Right kidney (tissue), 1 donor: ENCODE measurements at regions not wholly inside any gene's neighbourhood (a gene's known extent, or its start where the extent isn't known, plus 50 kb on each side); places are given as distances from the start of the nearest gene placed in this dataset.

Experiments
- DNase-seq: peaks from one replicate; pipeline ENCODE4 v3.0.0-alpha.2; 2016

DNA sequence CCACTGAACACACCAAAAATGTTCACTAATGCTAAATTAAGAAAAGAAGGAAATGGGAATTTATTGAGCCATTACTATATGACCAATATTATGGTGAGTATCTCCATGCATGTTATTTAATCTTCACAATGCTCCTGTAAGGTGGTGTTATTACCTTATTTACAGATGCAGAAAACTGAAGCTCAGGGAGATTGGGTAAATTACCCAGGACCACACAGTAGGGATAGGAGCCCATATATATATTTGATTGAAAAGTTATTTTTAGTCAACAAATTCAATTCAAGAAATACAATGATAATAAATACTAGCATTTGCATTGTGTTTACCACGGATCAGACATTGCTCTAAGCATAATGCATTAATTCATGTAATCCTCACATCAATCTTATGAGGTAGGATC lies 202.2 kb upstream of the FBXO11 start:
- no peak for DNase-seq

DNA sequence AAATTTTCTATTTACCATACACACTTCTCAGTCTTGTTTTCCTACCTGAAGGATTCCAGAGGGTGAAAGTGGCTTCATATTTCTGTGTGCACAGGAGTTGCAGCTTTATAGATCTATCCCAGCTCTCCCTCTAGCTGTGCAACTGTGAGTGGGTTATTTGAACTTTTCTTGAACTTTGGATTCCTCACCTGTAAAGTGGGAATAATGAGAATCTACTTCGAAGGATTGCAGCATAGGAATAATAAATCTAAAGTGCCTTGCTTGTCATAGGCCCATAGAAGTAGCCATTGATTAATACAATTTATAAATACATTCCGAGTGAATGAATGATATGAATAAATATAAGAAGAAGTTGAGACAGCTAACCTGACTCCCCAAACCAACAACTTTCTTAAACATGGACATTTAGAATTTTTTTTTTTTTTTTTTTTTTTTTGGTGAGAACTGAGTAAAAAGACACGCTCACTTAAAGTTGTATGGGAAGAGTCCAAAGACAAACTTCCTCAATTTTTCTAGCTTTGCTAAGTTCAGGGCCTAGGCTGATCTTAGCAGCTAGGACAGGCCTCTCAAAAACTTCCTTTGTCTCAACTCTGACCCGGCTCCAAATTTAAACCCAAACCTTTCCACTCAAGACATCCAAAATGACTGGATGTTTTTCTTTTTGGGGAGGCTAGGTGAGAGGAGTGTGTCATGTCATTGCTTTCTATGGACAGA lies 203.3 kb upstream of the FBXO11 start:
- DNase-seq: no peak

DNA sequence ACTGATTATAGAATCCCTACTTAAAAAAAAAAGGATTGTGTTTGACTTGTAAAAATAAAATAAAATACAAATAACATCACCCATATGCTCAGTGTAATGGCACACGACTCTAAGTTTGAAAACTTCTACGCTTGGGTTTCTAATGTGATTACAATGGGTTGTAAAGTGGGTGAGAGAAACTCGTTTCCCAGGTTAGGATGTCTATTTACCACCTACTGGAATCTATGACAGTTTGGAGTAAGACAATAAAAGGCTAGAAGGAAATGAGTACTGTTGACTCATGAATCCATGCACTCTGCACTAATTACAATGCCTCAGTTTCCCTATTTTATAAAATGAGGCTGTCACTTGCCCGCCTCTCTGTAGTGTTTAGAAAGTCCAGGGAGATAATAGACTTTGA lies 204.0 kb upstream of the FOXN2 start:
- no peak for DNase-seq

DNA sequence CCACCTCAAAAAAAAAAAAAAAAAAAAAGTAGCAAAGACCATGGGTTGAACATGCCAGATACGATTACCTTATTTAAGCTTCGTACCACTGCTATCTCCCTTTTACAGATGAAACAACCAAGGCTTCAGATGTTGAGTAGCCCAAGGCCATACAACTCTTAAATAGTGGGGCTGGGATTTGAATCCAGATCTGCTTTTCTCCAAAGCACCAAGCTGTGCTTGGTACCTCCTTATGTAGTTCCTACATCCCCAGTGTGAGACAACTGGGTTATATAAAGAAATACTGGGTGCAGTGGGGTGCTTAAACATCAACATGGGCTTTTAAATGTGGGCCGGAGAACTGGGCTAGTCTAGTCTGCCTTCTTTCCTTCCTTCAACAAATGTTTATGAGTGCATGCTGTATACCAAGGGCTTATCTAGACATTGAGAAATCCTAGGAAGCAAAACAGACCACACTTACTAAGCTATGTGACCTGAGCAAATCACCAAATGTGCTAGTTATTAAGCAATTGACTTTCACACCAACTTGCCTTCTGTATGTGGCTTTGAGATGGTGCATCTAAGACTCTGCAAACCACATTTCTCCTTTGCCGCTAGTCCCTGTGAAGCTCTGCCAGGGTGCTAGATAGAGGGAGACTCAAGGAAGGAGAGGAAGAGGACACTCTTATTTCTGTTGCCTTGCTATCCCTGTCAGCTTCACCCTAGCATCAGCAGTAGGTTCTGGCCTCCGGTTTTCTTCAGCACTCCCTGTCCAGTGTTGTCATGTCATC lies 201.4 kb upstream of the FOXN2 start:
- DNase-seq: no peak

DNA sequence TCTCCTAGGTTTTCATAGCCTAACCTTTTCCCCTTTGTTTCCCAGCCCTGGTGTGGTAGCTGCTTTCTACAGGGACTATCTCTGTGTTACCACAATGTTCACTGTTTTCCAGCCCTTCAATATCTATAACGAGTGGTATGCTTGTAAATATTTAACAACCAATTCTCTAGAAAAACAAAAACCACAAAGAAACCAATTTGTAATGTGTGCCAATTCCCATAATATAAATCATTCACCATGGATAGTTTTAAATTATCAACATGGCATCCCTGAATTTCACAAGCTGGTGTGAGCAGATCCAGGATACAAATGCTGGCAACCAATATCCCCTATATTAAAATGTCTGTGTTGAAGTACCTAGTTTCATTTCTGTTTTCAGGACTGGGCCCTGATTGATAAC lies 200.7 kb upstream of the FOXN2 start:
- no peak for DNase-seq

DNA sequence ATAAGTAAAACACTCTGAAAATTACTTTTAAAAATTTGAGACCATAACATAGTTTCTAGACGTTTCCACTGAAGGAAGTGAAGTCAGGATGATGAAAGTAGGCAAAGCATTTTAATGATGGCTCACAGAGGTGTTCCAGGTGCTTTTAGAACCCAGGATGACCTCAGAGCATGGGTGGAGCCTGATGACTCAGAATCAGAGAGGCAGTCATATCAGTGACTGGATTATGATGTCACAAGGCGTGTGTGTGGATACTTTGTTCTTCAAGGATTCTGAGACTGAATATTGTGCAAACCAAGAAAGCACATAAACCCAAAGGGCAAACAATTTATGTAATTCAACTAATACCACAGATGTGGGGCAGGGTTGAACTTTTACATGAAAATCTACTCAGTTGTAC lies 200.2 kb upstream of the FOXN2 start:
- DNase-seq: no peak

DNA sequence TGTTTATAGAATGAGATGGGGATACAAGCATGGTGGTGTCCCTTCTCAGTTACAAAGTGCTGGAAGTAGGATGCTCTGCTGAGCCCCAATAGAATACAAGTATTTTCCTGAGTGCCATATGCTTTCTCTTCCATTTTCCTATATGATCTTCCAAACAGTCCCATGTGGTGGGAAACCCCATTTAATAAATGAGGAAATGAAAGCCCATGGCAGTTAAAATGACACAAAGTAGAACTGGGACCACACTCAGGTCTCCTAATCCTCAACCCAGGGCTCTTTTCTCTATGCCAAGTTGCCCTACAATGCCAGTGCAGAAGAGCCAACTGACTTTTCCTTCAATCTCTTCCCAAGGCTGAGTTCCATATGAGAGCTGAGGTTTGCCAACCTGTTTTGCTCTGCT lies 198.0 kb upstream of the FOXN2 start:
- no peak for DNase-seq

DNA sequence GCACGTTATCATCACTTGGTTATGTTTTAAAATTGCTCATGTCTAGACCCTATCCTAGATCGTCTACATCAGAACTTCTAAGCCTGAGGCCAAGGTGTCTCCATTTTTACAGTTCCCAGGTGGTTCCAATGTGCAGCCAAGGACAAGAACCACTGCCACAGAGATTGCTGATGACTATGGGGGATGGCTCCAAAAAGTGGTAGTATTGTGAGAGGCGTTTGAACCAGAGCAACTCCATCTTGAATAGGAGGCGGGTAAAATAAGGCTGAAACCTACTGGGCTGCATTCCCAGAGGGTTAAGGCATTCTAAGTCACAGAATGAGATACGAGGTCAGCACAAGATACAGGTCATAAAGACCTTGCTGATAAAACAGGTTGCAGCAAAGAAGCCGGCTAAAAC lies 195.6 kb upstream of the FOXN2 start:
- no peak for DNase-seq

DNA sequence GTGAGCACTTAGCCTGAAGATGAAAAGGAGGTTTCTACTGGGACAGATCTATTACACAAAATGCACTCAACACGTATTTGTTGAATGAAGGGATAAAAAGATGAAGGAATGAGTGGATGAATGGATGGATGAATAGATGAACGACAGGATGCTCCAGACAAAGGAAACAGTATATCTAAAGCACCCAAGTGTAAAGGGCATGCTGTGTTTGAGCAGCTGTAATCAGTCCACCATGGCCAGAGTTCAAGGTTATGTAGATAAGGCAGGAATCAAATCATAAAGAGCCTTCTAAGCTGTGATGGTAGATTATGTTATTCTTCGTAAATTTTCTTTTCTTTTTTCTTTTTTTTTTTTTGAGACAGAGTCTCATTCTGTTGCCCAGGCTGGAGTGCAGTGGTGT lies 194.4 kb upstream of the FOXN2 start:
- no peak for DNase-seq

DNA sequence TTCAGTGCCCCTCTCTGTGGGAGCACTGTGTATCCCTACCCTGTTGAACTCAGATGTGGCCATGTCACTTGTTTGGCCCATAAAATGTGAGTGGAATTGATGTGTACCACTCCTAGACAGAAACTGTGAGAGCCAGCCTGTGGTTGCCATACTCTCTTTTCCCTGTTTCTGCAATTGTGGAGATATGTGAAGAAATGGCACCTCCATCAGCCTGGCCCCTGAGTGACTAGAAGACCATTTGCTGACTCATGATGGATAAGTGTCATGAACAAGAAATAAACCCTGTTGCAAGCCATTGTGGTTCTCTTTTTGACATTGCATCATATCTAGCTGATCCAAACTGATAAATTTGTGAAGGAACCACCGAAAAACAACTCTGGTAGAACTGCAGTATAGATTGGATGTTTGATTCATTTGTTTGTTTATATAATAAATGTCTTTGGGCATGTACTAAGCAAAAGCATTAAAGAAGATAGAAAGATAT lies 193.7 kb upstream of the FOXN2 start:
- no peak for DNase-seq

DNA sequence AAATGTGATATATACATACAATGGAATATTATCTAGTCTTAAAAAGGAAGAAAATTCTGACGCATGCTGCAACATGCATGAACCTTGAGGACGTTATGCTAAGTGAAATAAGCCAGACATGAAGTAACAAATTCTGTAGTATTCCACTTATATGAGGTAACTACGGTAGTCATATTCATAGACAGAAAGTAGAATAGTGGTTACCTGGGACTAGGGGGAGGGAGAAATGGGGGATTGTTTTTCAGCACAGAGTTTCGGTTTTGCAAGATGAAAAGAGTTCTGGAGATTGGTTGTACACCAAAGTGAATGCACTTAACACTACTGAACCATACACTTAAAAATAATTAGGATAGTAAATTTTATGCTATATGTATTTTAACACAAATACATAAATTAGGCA lies 192.3 kb upstream of the FOXN2 start:
- DNase-seq: no peak

DNA sequence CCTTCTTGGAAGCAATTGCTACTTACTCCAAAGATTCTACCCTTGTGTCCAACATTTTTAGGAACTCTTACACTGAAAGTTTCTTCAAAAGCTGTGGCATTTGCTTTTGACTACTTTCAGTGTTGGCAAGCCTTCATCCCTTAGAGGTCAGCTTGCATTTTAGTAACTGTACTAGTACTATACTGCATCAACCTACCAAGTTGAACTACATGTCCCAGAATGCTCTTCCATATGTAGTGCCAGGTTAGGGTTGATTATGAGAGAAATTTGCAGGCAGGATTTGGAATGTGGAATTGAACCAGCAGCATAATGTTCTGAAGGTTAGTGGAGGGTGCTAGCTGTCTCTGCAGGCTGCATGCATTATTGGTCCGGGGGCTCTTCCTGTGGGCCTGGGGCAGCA lies 189.9 kb upstream of the FOXN2 start:
- no peak for DNase-seq

DNA sequence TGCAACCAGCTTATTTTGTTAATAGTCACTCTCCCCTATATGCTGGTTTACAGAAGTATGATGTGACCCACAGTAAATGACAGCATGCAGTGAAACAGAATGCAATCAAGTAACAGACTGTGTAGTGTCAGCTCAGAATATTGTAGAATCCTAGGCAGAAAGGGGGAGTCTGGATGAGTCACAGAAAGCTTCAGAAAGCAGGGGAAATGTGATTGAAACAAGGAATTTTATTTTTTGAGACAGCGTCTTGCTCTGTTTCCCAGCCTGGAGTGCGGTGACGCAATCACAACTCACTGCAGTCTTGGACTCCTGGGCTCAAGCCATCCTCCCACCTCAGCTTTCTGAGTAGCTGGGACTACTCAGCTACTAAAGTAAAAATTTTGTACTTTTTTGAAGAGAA lies 188.3 kb upstream of the FOXN2 start:
- DNase-seq: no peak

DNA sequence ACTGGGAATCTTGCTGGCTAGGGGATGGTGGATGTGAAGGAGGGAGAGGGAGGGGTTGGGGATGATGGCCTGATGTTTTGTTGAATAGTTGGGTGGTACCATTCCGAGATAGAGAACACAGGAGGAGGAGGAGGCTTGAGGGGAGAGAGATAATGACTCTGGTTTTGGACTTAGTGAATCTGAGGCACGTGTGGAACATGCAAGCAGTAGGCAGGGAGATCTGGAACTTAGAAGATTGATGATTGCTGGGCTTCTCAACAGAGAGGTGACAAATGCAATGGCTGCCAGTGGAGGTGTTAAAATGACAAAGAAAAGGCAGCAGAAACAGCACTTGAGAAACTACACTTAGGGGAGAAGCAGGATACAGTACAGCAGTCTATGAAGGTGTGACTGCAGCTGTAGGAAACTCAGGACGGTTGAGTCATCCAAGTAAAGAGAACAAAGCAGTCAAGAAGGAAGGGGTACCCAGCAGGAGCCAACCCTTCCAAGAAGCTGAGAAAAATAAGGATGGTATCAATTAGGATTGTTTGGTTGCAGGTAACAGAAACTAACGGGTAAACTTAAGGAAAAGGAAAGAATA lies 186.8 kb upstream of the FOXN2 start:
- no peak for DNase-seq

DNA sequence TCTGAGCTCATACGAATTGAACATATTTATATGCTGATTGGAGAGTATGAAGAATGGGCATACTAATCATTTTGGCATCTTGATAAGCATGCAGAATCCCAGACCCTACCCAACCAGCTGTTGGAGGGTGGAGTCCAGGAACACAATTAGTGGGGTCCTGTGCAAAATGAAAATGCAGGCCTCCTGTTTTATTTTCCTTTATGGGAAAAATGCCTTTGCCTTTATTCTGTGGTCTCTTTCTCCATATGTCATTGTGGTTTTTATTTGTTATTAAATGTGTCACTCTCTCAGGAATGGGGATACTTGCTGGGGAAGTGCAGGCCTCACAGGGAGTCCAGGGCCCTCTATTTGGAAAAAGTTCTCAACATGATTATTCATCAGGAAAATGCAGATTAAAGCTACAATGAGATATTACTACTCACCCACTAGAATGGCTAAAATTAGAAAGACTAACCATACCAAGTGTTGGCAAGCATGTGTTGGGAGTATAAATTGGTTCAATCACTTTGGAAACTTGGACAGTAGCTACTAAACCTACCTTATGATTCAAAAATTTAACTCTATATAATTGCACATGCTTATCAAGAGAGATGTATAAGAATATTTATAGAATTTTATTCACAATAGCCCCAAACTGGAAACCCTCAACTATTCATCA lies 185.1 kb upstream of the FOXN2 start:
- no peak for DNase-seq

DNA sequence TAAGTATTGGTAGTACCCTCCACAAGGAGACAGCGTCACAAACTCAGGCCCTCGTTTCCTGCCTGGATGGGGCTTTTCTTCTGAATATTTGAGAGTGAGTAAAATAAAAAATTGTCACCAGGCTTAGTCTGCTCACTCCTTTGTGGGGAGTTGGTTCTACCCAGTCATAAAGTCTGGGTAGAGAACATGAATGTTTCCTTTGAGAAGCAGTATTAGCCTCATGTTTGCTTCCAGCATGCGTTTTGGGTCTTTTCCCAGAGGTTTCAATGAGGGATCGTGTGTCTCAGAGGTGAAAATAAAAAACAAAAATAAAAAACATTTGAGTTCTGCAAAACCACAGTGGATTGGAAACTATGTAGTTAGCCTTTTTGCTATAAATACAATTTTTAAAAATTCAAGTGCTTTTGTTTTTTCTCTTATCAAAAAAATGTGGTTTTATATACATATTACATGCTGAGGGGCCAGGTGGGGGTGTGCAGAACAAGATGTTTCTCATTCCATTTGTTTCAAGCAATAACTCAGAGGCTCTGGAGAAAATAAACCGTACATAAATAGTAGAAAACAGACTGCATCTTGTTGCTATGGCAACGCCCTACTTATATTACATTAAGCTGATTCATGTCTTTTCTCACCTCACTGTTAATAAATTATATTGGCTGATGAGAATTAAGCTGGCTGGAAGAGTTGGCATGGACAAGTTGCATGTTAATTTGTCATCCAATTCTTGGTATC lies 182.8 kb upstream of the FOXN2 start:
- peak; percentile 47 for DNase-seq

DNA sequence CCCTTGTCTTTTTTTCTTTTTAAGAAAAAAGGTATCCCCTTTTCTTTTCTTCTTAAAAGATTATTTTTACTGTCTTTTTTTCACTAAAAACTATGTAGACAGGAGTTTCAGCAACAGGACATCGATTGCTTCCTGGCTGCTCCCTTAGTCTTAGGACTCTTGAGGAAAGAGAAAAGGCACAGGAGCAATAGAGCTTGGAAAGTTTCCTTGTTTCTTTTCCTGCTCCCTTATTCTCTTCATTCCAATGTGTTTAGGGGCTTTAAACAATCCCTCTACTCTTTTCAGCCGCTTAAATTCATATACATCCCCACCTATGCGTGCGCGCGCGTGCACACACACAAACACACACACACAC lies 182.2 kb upstream of the FOXN2 start:
- no peak for DNase-seq

DNA sequence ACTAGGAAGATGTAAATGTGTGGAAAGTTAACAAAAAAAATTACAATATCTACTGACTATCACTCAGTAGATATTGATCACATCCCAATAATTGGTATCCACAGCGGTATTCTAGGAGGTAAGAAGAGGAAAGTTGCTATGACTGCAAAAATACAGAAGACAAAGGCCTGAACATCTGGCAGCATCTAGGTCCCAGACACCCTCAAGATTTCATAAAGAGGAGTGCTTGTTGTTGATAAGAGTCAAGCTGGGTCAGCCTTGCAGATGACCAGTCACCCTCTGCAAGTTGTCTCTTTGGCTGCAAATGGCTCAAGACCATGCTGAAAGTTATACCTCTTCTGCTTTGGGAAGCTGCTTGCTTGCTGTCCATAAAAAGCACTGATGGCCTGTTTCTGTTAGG lies 179.8 kb upstream of the FOXN2 start:
- no peak for DNase-seq

DNA sequence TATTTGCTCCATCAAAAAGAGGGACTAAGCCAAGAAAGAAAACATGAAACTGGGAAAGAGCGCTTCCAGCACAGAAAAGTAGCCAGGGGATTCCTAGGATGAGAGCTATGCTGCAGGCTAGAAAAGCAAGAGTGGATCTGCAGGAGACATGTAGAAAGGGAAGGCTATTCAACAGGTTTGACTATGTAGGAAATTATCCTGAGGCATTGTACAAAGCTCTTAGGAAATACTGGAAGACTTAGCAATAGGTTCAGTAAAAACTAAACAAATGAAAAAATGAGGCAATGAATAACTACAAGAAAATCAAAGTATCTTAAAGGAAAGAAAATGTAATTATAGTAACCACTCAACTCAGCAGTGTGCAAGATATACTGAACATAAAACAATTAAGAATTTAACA lies 178.7 kb upstream of the FOXN2 start:
- no peak for DNase-seq

DNA sequence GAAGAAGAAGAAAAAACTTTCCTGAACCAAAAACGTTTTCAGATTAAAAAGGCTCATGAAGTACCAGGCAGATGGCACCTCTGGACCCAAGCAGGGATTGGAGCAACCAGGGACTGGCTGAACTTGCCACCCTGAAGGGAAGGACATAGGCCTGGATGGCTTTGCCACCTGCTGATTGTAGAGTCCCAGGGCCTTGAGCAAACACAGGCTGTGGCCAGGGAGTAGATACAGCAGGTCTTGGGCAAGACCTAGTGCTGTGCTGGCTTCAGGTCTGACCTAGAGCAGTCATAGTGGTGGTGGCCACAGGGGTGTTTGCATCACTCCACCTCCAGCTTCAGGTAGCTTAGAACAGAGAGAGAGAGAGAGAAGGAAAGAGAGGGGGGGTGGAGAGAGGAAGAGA lies 176.7 kb upstream of the FOXN2 start:
- no peak for DNase-seq

DNA sequence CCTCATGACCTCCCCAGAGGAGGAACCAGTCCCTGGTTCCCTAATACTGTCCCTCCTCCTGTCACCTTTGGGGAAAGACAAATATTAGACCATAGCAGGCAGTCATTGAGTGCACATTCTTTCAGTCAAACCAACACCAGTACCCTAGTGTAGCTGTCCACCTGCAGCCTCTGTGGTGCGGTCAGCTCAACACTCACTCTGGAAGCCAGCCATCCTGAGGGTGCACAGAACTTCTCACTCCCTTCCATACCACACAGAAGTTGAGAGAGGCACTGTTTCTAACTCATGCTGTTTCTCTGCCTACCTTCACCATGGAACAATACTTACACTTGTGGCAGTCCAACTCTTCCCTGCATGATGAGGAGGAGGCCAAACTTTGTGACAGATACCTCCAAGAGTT lies 175.6 kb upstream of the FOXN2 start:
- DNase-seq: no peak

DNA sequence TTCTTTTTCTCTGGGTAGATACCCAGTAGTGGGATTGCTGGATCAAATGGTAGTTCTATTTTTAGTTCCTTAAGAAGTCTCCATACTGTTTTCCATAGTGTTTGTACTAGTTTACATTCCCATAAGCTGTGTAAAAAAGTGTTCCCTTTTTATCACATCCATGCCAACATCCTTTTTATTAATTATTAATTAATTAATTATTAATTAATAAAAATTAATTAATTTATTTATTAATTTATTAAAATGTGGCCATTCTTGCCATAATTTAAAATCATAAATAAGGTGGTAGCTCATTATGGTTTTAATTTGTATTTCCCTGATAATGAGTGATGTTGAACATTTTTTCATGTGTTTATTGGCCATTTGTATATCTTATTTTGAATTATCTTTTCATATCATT lies 173.9 kb upstream of the FOXN2 start:
- no peak for DNase-seq

DNA sequence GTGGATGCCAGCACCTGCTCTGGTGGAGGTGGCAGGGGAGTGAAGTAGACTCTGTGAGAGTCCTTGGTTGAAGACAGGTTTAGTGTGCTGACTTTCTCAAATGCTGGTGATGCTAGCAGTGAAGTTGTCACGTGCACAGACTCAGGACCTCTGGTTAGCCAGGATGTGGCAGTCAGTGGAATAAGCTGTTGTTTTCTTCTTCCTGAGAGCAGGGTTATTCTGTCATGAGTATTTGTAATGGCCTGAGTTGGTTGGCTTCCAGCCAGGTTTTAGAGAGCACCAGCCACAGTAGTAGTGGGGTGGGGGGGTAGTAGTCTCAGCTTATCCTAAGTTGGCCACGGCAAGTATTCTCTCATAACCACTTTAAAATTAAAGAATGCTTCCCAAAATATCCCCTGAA lies 169.7 kb upstream of the FOXN2 start:
- no peak for DNase-seq
